HG02973 (cell line): ENCODE measurements at regions not wholly inside any gene's neighbourhood (a gene's known extent, or its start where the extent isn't known, plus 50 kb on each side); places are given as distances from the start of the nearest gene placed in this dataset.
A peak's percentile ranks its signal among the peaks of the same experiment; 100 is the strongest.

Experiments
- ATAC-seq: cut with Tn5 transposase; IDR thresholded peaks from one replicate; pipeline ENCODE4 v1.9.1; 2021; ENCODE audit warnings: moderate library complexity; ENCODE audit not compliant: unreplicated experiment

- ATAC-seq = no peak
These were observed 304.0 kb downstream of the LPIN1 start for GRCh38 chr2:12050396-12050795.

- no peak for ATAC-seq
These were observed 305.4 kb downstream of the LPIN1 start for GRCh38 chr2:12051831-12052230.

- ATAC-seq = no peak
These were observed 306.4 kb downstream of the LPIN1 start for GRCh38 chr2:12052796-12053195.

- ATAC-seq = no peak
These were observed 308.7 kb downstream of the LPIN1 start for GRCh38 chr2:12054956-12055618.

GRCh38 chr2:12057436-12058166, 311.2 kb downstream of the LPIN1 start:
- peak; percentile 79 for ATAC-seq

GRCh38 chr2:12059616-12060441, 313.4 kb downstream of the LPIN1 start:
- no peak for ATAC-seq

- no peak for ATAC-seq
These were observed 314.5 kb downstream of the LPIN1 start for GRCh38 chr2:12060886-12061285.

- no peak for ATAC-seq
These were observed 315.0 kb downstream of the LPIN1 start for GRCh38 chr2:12061286-12062052.

GRCh38 chr2:12062053-12062395, 315.6 kb downstream of the LPIN1 start:
- ATAC-seq = no peak

GRCh38 chr2:12063210-12063609, 316.8 kb downstream of the LPIN1 start:
- no peak for ATAC-seq

GRCh38 chr2:12064153-12064552, 317.7 kb downstream of the LPIN1 start:
- ATAC-seq = no peak

GRCh38 chr2:12066116-12066515, 319.7 kb downstream of the LPIN1 start:
- ATAC-seq = no peak

GRCh38 chr2:12066986-12067385, 320.6 kb downstream of the LPIN1 start:
- ATAC-seq = no peak

- ATAC-seq = no peak
These were observed 322.5 kb downstream of the LPIN1 start for GRCh38 chr2:12068796-12069538.

GRCh38 chr2:12070153-12070552, 323.7 kb downstream of the LPIN1 start:
- ATAC-seq = no peak

- peak; percentile 51 for ATAC-seq
These were observed 324.1 kb downstream of the LPIN1 start for GRCh38 chr2:12070581-12070980.

GRCh38 chr2:12071318-12071717, 324.9 kb downstream of the LPIN1 start:
- ATAC-seq = peak; percentile 66

- ATAC-seq = no peak
These were observed 326.9 kb downstream of the LPIN1 start for GRCh38 chr2:12073217-12073852.

GRCh38 chr2:12074126-12074844, 327.9 kb downstream of the LPIN1 start:
- no peak for ATAC-seq
